HS-5 (cell line): ENCODE measurements at regions not wholly inside any gene's neighbourhood (a gene's known extent, or its start where the extent isn't known, plus 50 kb on each side); places are given as distances from the start of the nearest gene placed in this dataset.
"Not testable (repeated sequence)": the region's sequence is repeated elsewhere in the genome, so short reads cannot be mapped to it uniquely, and the experiment has no call there.

ENCODE experiments used
- DNase-seq: peaks from one replicate; pipeline ENCODE4 v3.0.0-alpha.2; 2012; ENCODE audit warnings: low read depth

DNA sequence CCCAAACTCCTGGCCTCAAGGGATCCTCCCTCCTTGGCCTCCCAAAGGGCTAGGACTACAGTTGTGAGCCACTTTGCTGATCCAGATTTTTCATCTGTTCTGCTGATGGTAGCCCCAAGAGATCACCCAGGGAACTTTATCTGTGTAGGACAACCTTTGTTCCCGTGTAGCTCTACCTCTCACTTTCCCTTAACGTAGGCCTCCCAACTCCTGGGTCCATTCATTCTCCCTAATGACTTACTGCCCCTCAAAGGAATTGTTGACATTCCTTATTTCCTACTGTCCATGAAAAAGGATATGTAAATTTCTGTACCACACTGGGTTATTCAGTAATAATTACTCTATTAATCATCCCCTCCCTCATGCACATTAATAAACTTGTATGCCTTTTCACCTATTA, 51.0 kb upstream of the PHF24 start:
- DNase-seq = no peak

DNA sequence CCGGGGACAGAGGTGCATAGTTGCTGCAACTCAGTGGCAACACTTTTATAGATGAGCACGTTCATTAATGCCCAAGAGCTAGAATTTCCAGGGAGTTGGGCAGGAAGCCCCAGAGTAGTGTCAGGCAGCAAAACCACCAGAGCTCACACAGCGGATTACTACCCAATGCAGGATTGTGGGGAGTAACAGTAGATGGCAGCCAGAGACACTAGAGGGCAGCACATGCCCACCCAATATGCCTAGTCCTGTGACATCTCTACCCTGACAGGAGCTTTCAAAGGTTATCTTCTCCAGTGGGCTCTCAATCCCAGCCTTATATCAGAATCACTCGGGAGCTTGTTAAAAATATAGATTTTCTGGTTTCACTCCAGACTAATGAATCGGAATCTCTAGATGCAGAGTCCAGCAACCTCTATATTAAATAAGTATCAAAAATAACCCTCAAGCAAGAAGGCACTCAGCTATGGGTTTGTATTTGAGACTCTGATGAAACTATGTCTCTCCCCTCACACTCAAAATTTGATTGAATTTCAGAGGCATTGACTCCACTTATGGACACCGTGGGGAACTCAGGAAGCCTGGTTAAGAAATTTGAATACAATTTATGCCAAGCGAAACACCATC, 58.4 kb upstream of the PHF24 start:
- DNase-seq = peak; percentile 45

DNA sequence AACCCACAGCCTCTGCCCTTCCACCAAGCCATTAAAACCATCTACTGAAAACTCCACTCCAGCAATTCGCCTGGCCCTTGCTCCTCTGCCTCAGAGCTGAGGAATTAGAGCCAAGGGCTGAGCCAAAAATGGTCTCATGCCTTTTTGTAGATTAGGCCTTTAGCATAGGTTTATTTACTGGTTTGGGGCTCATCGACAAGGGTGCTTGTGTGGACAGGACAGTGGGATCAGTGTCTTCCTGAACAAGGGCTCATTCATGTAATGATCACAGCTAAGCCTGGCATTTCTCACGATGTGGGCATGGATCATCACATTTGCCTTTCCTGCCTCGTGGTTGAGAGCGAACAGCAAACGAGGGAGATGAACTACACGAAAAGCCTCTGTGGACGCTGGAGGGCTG, 59.2 kb upstream of the PHF24 start:
- DNase-seq = no peak

- DNase-seq = no peak
These were observed 62.0 kb upstream of the PHF24 start for GRCh38 chr9:34896112-34896511.

DNA sequence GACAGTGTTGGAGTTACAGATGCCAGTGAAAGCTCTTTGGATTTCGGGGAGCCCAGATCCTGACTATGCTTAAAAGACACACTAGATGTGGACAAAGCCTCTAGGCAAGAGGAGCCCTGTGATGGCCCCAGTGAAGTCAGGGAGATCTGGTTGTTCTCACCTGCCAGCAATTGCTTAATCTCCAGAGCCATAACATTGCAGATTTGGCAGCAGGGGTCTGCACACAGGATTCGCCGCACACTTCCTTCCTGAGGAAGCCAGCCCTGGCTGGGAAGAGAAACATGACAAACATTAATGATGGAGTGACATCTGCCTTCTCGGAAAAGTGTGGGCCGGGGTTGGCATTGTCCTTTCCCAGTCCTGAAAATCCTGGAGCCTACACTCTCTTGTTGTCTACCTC, 65.2 kb upstream of the PHF24 start:
- DNase-seq = no peak

GRCh38 chr9:34891386-34891785, 66.7 kb upstream of the PHF24 start:
- no peak for DNase-seq

DNA sequence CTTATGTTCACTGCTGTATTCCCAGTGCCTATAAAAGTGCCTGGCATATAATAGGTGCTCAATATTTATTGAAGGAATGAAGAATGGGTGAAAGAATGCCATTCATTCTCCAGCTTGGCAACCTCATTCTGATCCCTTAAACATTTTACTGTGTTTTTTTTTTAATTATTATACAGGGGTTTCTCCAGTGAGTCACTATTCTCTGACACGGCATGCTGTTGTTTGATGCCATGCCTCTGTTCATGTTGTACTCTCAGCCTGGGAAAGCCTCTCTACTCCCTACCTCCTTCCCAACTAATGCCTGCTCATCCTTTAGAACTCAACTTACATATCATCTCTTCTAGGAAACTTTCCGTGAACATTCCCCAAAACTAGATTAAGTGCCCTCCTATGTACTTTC, 70.2 kb upstream of the PHF24 start:
- DNase-seq = no peak

- DNase-seq = no peak
These were observed 73.3 kb upstream of the PHF24 start for GRCh38 chr9:34884747-34885189.

GRCh38 chr9:34876096-34876495, 82.0 kb upstream of the PHF24 start:
- no peak for DNase-seq

- DNase-seq = no peak
These were observed 88.7 kb upstream of the PHF24 start for GRCh38 chr9:34869390-34869789.

GRCh38 chr9:34866614-34867013, 91.5 kb upstream of the PHF24 start:
- DNase-seq = no peak

- DNase-seq = no peak
These were observed 94.7 kb upstream of the PHF24 start for GRCh38 chr9:34863426-34863825.

DNA sequence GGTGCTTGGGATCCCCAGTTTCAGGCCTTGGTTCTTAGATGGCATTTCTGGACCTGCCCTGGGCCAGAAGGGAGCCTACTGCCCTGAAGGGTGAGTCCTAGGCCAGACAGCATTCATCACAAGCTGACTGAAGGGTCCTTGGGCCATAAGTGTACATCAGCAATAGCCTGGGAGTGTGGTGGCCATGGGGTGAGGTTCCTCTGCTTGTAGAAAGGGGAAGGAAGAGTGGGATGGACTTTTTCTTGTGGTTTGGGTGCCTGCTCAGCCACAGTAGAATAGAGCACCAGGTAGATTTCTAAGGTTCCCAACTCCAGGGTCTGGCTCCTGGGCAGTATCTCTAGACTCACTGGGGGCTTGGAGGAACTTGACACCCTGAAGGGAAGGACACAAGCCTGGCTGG, 95.2 kb upstream of the PHF24 start:
- DNase-seq = no peak

DNA sequence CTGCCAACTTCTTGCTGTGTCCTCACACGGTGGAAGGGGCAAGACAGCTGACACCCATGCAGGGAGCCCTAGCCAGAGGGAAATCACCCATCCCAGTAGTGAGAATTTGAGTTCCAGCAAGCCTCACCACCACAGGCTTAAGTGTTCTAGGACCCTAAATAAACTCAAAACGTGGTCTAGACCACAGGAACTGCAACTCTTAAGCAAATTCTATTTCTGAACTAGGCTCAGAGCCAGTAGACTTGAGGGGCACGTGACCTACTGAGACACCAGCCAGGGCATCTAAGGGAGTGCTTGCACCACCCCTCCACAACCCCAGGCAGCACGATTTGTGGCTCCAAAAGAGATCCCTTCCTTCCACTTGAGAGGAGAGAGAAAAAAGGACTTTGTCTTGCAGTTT, 96.0 kb upstream of the PHF24 start:
- DNase-seq = no peak

GRCh38 chr9:34855016-34855415, 103.1 kb upstream of the PHF24 start:
- DNase-seq = not testable (repeated sequence)

DNA sequence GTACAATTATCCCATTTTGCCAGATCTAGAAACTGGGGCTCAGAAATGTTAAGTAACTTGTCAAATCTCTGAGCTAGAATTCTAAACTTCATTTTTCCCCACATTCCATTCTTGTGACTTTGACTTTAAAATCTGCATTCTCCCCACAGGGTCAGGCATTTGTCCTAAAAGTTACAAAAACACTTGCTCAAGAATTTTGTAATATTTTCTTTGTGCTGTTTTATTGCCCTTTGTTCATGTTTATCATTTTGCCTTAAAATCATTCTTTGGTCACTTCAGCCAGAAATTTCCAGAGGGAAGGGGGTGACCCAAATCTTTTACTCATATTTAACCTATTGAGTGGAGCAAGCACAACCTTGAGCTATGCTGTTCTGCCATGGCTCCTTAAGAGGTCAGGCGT, 120.1 kb upstream of the CCL21 start:
- DNase-seq = no peak

GRCh38 chr9:34826999-34827538, 117.1 kb upstream of the CCL21 start:
- no peak for DNase-seq

- no peak for DNase-seq
These were observed 115.8 kb upstream of the CCL21 start for GRCh38 chr9:34825775-34826174.

DNA sequence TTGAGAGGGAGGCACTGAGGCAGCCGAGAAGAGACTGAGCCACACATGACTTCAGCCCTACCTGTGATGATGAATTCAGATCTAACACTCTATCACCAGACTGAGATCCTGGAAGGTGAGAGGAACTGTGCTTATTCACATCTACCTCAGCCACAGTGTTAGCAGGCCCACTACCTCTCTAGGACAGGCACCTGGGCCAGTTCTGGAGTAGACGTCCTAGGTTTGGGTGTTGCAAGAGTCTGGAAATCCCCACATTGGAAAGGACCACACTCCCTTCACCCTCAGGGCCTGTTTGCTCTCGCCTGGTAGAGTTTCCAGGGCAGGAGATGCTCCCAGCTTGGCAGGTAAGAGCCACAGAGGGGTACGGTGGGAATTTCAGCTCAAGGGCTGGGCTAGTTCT, 113.8 kb upstream of the CCL21 start:
- DNase-seq = no peak

- no peak for DNase-seq
These were observed 100.2 kb upstream of the CCL21 start for GRCh38 chr9:34810187-34810524.

- no peak for DNase-seq
These were observed 99.7 kb upstream of the CCL21 start for GRCh38 chr9:34809504-34810186.

DNA sequence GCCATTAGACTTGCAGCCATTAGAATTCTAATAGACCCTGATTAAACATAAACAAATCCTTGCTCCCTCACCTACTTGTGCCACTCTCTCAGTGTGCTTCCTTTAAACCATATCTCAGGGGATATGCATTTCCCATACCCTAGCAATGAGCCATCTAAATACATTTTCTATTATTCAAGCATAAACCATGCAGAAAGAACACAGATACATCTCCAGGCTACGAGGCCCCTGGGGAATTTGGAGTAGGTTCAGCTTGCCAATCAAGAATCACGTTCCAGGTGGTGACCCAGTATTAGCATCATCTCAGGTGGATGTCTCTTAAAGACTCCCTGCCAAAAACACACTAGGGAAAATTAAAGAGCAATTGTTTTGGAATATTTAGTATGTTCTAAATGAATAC, 93.0 kb upstream of the CCL21 start:
- no peak for DNase-seq

GRCh38 chr9:34797367-34797766, 87.4 kb upstream of the CCL21 start:
- DNase-seq = no peak

DNA sequence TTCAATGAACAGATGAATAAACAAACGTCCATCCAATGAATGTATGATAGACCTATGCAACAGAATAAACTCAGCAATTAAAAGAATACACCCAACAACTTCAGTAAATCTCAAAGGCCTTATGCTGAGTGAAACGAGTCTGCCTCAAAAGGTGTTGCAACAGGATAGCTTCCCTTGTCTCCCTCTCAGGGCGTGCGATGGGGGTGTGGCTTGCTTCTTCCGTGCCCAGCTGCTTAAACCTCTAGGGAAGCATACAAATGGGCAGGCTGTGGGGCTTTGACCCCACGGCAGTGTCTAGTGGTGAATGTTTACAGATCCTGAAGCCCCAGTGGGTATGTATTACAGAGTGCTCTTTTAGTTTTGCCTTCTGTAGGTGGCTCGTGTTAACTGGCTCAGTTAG, 87.0 kb upstream of the CCL21 start:
- no peak for DNase-seq
